ES-I3 (cell line): ENCODE measurements at regions not wholly inside any gene's neighbourhood (a gene's known extent, or its start where the extent isn't known, plus 50 kb on each side); places are given as distances from the start of the nearest gene placed in this dataset.
"Not testable (repeated sequence)": the region's sequence is repeated elsewhere in the genome, so short reads cannot be mapped to it uniquely, and the experiment has no call there.

Experiments used
- H3K36me3 ChIP-seq: 2 replicates; pipeline ENCODE4 v1.6.1; 2013; ENCODE audit warnings: mild to moderate bottlenecking, low read length, control low read depth, moderate library complexity; ENCODE audit not compliant: insufficient read depth
- H3K4me1 ChIP-seq: 2 replicates; pipeline ENCODE4 v1.6.1; 2013; ENCODE audit warnings: mild to moderate bottlenecking, control low read depth, low read length; ENCODE audit not compliant: insufficient read depth
- H3K9ac ChIP-seq: 2 replicates; pipeline ENCODE4 v1.6.1; 2013; ENCODE audit warnings: low read depth, mild to moderate bottlenecking, low read length, moderate library complexity
- H3K9me3 ChIP-seq: 2 replicates; pipeline ENCODE4 v1.6.1; 2013; ENCODE audit warnings: mild to moderate bottlenecking, low read length, moderate library complexity; ENCODE audit not compliant: control insufficient read depth, insufficient read depth

DNA sequence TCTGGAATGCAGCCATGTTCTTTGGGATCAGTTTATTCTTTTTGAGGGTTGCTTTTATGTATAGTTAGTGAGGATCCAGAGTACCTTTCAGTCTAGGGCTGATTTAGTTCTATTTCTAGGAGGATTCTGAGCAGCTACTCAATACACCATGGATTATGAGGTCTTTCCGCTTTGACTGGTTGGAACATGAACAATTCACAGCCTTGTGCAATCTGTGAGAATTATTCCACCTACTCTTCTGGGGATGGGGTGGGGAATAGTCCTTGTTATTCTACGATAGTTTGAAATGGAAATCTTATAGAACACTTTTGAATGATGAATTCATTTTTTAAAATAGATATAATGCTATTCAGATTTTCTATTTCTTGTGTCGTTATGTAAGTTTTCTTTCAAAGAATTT is 212.3 kb upstream of the ARRDC3 start:
- no peaks in the 10 kb centered on the region for H3K36me3 ChIP-seq
- H3K9me3 ChIP-seq: peaks cover 8% of the 10 kb centered on the region; the same call in 1 of the 2 replicates
- H3K4me1 ChIP-seq: no peaks in the 10 kb centered on the region
- no peak overlapping the region for H3K9ac ChIP-seq

DNA sequence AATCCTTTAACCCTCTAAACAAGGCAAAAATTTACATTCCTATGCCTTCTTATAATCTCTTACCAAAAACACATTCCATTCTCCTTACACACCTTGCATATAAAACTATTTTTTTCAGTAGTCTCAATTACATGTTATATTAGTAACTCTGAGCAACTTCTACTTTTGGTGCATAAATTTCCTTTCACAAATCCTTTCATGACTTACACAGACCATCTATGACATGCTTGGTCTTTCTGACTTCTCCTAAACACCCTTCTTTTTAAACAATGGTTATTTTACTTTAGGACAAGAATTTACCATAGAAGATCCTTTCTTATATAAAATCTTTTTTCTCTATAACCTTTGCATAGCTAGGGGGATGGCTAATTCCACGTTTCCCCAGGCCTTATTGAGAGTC is 208.0 kb upstream of the ARRDC3 start:
- no peaks in the 10 kb centered on the region; the same call in 1 of the 2 replicates for H3K36me3 ChIP-seq

DNA sequence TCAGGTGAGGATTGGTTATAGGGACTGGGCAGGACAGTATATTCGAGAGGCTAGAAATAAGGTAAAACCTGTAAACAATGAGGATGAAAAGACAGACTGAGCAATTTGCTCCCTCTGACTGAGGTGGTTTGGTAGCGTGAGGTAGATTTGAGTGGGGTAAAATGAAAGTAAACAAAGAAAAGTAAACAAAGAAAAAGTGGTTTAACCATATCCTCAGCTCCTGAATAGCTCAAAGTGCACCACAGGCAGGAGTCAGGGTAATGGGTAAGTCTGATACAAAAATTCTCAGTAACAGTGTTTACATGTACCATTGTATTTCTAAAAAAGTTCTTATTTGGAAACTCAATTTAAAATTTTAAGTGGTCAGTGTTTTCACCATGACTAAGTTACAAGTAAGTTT is 203.1 kb upstream of the ARRDC3 start:
- no peaks in the 10 kb centered on the region for H3K4me1 ChIP-seq
- peaks cover 1% of the 10 kb centered on the region; the same call in 1 of the 2 replicates for H3K9me3 ChIP-seq
- no peak overlapping the region for H3K9ac ChIP-seq
- no peaks in the 10 kb centered on the region; the same call in 1 of the 2 replicates for H3K36me3 ChIP-seq

More for the DNA sequence above, 208.0 kb upstream of the ARRDC3 start:
- H3K4me1 ChIP-seq: no peaks in the 10 kb centered on the region
- H3K9ac ChIP-seq: no peak overlapping the region
- H3K9me3 ChIP-seq: peaks cover 8% of the 10 kb centered on the region; the same call in 1 of the 2 replicates

DNA sequence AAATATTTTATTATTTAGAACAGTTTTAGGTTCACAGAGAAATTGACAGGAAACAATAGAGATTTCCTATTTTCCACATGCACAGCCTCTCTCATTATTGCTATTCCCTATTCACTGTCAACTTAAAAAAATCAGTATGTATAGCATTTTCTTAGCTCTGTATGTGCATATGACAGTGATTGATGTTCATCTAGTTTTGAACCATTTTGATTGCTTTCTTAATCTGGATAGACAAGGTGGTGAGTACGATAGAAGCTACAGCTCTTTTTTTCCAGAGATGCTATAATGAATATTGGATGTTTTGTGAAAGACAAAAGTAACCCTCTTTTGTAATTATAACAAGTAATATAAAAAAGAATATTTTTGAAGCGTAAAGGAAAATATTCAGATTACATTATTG is 201.2 kb upstream of the ARRDC3 start:
- Histone ChIP-seq H3K4me1 (no peaks in the 10 kb centered on the region), H3K9ac (no peak overlapping the region), H3K9me3 (no peaks in the 10 kb centered on the region; the same call in 1 of the 2 replicates), H3K36me3 (no peaks in the 10 kb centered on the region; the same call in 1 of the 2 replicates)

- H3K4me1 ChIP-seq, H3K9me3 ChIP-seq, H3K9ac ChIP-seq, H3K36me3 ChIP-seq: not testable (repeated sequence)
Measured at GRCh38 chr5:91566012-91566411, 182.9 kb upstream of the ARRDC3 start.

DNA sequence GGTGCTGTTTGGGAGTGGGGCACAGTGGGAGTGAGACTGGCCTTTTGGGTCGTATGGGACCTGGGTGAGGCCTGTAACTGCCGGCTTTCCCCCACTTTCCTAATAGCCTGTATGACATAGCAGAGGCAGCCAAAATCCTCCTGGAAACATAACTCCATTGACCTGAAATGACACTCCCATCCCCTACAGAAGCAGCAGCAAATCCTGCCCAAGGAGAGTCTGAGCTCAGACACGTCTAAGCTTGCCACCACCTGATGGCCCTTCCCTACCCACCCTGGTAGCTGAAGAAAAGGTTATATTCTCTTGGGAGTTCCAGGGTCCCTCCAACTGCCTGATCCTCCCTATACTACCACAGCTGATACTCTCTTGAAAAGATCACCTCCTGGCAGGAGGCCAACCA is 179.8 kb upstream of the ARRDC3 start:
- no peaks in the 10 kb centered on the region for H3K36me3 ChIP-seq
- no peak overlapping the region for H3K9ac ChIP-seq
- H3K9me3 ChIP-seq: peaks cover 5% of the 10 kb centered on the region; the same call in 1 of the 2 replicates
- no peaks in the 10 kb centered on the region for H3K4me1 ChIP-seq

GRCh38 chr5:91541696-91542095 is 158.6 kb upstream of the ARRDC3 start:
- Histone ChIP-seq H3K4me1 (no peaks in the 10 kb centered on the region), H3K36me3 (no peaks in the 10 kb centered on the region), H3K9ac (no peak overlapping the region), H3K9me3 (no peaks in the 10 kb centered on the region)

DNA sequence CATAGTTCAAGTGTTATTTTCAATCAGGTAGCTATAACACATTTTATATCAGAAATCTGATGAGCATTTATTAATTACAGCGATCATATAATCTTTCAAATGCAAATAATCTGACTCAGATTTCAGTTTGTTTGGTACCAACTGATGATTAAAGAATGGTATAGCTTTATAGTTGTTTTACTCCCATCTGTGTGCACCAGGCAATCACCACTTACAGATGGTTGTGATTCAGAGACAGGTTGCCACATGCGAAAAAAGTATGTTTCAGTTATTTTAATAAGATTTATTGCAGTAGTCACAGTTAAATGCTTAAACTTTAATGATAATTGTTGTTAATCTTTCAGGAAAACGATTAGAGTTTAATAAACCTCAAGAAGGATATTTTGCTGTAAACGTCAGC is 155.1 kb upstream of the ARRDC3 start:
- H3K4me1 ChIP-seq: no peaks in the 10 kb centered on the region
- H3K9me3 ChIP-seq: no peaks in the 10 kb centered on the region
- H3K36me3 ChIP-seq: no peaks in the 10 kb centered on the region
- no peak overlapping the region for H3K9ac ChIP-seq

DNA sequence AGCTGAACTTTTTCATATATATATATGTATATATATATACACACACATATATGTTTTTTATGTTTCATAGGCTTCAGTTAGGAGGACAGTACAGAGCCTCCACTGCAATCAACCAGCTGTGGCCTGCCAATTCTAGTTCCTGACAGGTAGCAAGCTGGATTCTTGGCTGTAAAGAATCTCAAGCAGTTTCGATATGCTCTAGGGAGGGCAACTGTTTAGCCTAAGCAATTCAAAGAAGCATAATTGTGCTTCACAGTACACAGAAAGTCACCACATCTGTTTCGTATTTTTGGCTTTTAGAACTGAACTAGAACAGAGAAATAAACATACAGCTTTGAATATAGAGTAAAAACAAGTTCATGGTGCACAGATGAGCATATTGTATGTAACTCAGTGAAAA is 152.4 kb upstream of the ARRDC3 start:
- no peaks in the 10 kb centered on the region for H3K4me1 ChIP-seq
- no peaks in the 10 kb centered on the region for H3K9me3 ChIP-seq
- no peak overlapping the region for H3K9ac ChIP-seq
- H3K36me3 ChIP-seq: no peaks in the 10 kb centered on the region

GRCh38 chr5:91534332-91534731 is 151.2 kb upstream of the ARRDC3 start:
- Histone ChIP-seq H3K9ac (no peak overlapping the region), H3K9me3 (no peaks in the 10 kb centered on the region), H3K36me3 (no peaks in the 10 kb centered on the region), H3K4me1 (no peaks in the 10 kb centered on the region)

GRCh38 chr5:91532779-91533178 is 149.7 kb upstream of the ARRDC3 start:
- peaks cover 4% of the 10 kb centered on the region; the same call in 1 of the 2 replicates for H3K9me3 ChIP-seq
- no peak overlapping the region for H3K9ac ChIP-seq
- no peaks in the 10 kb centered on the region for H3K36me3 ChIP-seq
- no peaks in the 10 kb centered on the region for H3K4me1 ChIP-seq

DNA sequence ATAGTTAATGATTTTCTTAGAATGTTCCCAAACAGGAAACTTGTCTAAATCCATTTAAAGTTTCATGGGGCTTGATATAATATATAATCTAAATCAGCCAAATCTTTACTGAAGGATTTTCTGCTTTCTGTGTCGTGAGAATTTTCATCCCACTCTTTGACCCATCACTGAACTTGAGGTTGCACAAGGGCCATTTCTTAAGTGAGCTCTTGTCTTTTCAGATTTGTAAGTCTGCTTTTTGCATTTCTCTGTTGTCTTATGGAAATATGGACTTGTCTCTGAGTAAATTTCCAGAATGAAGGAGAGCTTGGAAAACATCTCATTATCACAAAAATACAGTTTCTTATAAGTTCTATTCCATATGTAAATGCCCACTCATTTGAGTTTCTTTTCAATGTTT is 149.2 kb upstream of the ARRDC3 start:
- Histone ChIP-seq H3K4me1 (no peaks in the 10 kb centered on the region), H3K9me3 (peaks cover 4% of the 10 kb centered on the region; the same call in 1 of the 2 replicates), H3K36me3 (no peaks in the 10 kb centered on the region), H3K9ac (no peak overlapping the region)

- H3K4me1 ChIP-seq: no peaks in the 10 kb centered on the region
- H3K9ac ChIP-seq: no peak overlapping the region
- peaks cover 4% of the 10 kb centered on the region; the same call in 1 of the 2 replicates for H3K9me3 ChIP-seq
- no peaks in the 10 kb centered on the region for H3K36me3 ChIP-seq
Measured at GRCh38 chr5:91528831-91529230, 145.7 kb upstream of the ARRDC3 start.

- H3K4me1 ChIP-seq: no peaks in the 10 kb centered on the region; the same call in 1 of the 2 replicates
- no peaks in the 10 kb centered on the region for H3K36me3 ChIP-seq
- H3K9ac ChIP-seq: no peak overlapping the region
- H3K9me3 ChIP-seq: no peaks in the 10 kb centered on the region
Measured at GRCh38 chr5:91521785-91522184, 138.7 kb upstream of the ARRDC3 start.

- no peaks in the 10 kb centered on the region; the same call in 1 of the 2 replicates for H3K4me1 ChIP-seq
- H3K36me3 ChIP-seq: no peaks in the 10 kb centered on the region
- H3K9me3 ChIP-seq: no peaks in the 10 kb centered on the region
- no peak overlapping the region for H3K9ac ChIP-seq
Measured at GRCh38 chr5:91521334-91521733, 138.2 kb upstream of the ARRDC3 start.

DNA sequence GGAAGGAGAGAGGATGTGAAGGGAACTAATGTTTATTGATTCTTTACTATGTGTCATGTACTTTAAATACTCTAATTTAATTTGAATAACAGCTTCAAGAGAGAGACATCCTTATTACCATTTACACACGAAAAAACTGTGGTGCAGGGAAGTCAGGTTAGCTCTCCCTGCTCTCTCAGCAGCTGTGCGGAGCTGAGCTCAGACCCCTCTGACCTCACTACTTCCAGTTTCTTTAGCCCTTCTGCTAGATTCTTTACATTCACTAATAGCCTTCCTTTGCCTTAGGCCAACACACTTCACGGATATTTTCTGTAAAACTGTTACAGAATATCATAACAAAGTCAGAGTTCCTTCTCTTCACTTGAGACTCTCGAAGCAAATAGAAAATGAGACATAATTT is 131.3 kb upstream of the ARRDC3 start:
- no peaks in the 10 kb centered on the region for H3K36me3 ChIP-seq

More for the DNA sequence above, 131.3 kb upstream of the ARRDC3 start:
- Histone ChIP-seq H3K9ac (no peak overlapping the region), H3K4me1 (no peaks in the 10 kb centered on the region), H3K9me3 (no peaks in the 10 kb centered on the region)
